ENCODE measurements at regions not wholly inside any gene's neighbourhood (a gene's known extent, or its start where the extent isn't known, plus 50 kb on each side); places are given as distances from the start of the nearest gene placed in this dataset.

DNA sequence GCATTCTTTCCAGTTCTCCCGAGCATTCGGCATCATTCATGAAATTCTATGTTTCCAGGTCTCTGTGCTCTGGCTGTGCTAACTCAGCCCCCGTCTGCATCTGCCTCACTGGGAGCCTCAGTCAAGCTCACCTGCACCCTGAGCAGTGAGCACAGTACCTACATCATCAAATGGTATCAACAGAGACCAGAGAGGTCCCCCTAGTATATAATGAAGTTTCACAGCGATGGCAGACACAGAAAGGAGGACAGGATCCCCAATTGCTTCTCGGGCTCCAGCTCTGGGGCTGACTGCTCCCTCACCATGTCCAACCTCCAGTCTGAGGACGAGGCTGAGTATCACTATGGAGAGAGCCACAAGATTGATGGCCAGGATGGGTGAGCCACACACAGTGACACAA lies 52.8 kb upstream of the IGLL5 start:
- TF ChIP-seq, protein P1, sequence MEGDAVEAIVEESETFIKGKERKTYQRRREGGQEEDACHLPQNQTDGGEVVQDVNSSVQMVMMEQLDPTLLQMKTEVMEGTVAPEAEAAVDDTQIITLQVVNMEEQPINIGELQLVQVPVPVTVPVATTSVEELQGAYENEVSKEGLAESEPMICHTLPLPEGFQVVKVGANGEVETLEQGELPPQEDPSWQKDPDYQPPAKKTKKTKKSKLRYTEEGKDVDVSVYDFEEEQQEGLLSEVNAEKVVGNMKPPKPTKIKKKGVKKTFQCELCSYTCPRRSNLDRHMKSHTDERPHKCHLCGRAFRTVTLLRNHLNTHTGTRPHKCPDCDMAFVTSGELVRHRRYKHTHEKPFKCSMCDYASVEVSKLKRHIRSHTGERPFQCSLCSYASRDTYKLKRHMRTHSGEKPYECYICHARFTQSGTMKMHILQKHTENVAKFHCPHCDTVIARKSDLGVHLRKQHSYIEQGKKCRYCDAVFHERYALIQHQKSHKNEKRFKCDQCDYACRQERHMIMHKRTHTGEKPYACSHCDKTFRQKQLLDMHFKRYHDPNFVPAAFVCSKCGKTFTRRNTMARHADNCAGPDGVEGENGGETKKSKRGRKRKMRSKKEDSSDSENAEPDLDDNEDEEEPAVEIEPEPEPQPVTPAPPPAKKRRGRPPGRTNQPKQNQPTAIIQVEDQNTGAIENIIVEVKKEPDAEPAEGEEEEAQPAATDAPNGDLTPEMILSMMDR (IDR thresholded peaks at IDR 0.05) = no peak
- DNase-seq (ENCODE audit: low spot score) = no peak
- no peak overlapping the region for H3K27ac ChIP-seq
- H3K4me3 ChIP-seq = no peak overlapping the region

DNA sequence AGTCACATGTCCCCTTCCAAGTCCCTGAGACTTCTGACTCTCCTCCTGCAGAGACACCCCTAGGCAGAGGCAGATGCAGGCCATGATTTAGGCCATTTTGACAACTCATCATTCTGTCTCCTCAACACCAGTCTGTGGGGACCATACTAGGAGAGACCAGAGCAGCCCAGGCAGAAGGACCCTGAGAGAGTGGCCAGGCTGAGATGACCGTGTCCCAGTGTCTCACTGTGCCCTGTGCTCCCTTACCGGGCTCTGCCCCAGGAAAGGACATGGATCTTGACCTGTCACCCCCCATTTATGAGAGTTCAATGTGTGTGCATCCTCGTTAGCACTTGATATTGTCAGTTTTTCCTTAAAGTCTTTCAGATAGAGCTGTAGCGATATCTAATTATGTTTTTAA lies 52.4 kb upstream of the IGLL5 start:
- TF ChIP-seq, protein P1 (IDR thresholded peaks at IDR 0.05) = no peak
- no peak overlapping the region for H3K27ac ChIP-seq
- H3K4me3 ChIP-seq = no peak overlapping the region
- no peak for DNase-seq (ENCODE audit: low spot score)

GRCh38 chr22:22835771-22836291 lies 51.8 kb upstream of the IGLL5 start:
- TF ChIP-seq, protein P1 (IDR thresholded peaks at IDR 0.05) = no peak
- H3K27ac ChIP-seq = no peak overlapping the region
- no peak for DNase-seq (ENCODE audit: low spot score)
- no peak overlapping the region for H3K4me3 ChIP-seq

- Histone ChIP-seq H3K4me3 (no peak overlapping the region), H3K27ac (no peak overlapping the region)
- no peak for DNase-seq (ENCODE audit: low spot score)
- TF ChIP-seq, protein P1 (IDR thresholded peaks at IDR 0.05) = no peak
These were observed 51.0 kb upstream of the IGLL5 start for GRCh38 chr22:22836635-22837034.

All from coronary artery (tissue), 2 donors.